ENCODE measurements at regions not wholly inside any gene's neighbourhood (a gene's known extent, or its start where the extent isn't known, plus 50 kb on each side); places are given as distances from the start of the nearest gene placed in this dataset.
"Not testable (repeated sequence)": the region's sequence is repeated elsewhere in the genome, so short reads cannot be mapped to it uniquely, and the experiment has no call there.

DNA sequence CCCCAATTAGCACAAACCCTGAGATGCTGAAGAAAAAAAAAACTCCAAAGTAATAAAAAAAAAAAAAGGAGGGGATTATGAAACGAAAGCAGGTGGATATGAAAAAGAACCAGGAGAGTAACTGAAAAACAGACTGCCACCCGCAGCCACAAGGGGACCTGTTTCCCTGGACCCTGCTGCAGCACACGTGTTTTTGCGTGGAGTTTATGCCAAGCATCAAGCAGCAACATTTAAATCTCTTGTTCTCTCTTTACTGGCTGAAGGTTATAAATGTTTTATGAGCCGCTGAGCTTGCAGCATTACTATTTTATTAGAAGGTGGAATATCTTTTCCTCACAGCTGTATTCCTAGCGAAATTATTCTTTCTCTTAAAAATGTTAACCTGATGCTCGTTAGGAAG lies 131.6 kb upstream of the OLIG3 start:
- Histone ChIP-seq H3K9me3 (ENCODE audit: control insufficient read depth in 4 of 4, low read length in 3 of 4) (no peaks in the 10 kb centered on the region), H3K27me3 (ENCODE audit: control insufficient read depth in 4 of 4, insufficient read depth in 4 of 4, low read length in 3 of 4) (no peaks in the 10 kb centered on the region), H3K27ac (ENCODE audit: low read depth in 1 of 2, low read length in 2 of 2) (no peak overlapping the region), H3K9ac (ENCODE audit: low read depth in 1 of 2, low read length in 2 of 2) (no peak overlapping the region), H3K4me3 (ENCODE audit: low read depth in 1 of 3, low read length in 3 of 3) (no peak overlapping the region), H3K4me1 (ENCODE audit: control insufficient read depth in 4 of 4, insufficient read depth in 4 of 4, low read length in 3 of 4) (no peaks in the 10 kb centered on the region), H3K36me3 (ENCODE audit: control insufficient read depth in 4 of 4, insufficient read depth in 3 of 4, low read depth in 1 of 4, low read length in 3 of 4) (no peaks in the 10 kb centered on the region)
- WGBS: 76% methylated on average over 7 of the region's 7 CpGs
- TF ChIP-seq JUND (IDR thresholded peaks at IDR 0.05): no peak
- DNase-seq (ENCODE audit: low spot score): no peak

DNA sequence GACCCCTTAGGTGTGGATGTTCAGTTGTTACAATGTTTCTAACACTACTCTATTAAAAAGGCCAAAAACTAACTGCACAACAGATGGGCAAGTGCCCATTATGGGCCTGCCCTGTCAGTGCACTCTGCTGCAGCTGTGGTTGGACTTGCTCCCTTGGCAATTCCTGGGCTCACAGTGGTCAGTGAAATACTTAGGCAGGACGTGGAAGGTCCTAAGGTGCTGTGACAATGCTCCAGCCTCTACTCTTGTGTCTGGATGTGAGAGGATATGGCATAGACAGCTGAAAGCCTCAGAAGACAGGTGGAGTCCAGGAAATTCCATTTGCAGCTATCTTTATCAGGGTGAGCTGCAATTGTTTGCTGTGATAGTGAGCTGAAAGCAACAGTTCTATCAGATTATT lies 136.5 kb upstream of the OLIG3 start:
- TF ChIP-seq GABPA (IDR thresholded peaks at IDR 0.05 in 1 of 2, conservative IDR thresholded peaks at IDR 0.05 in 1 of 2): no peak
- no peak for TF ChIP-seq RAD21 (IDR thresholded peaks at IDR 0.05)
- TF ChIP-seq, protein P1, sequence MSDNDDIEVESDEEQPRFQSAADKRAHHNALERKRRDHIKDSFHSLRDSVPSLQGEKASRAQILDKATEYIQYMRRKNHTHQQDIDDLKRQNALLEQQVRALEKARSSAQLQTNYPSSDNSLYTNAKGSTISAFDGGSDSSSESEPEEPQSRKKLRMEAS (IDR thresholded peaks at IDR 0.05): no peak
- TF ChIP-seq FOXA1 (IDR thresholded peaks at IDR 0.05): no peak
- TF ChIP-seq EGR1 (IDR thresholded peaks at IDR 0.05; ENCODE audit: low read depth in 2 of 2): no peak
- TF ChIP-seq SP1 (IDR thresholded peaks at IDR 0.05): no peak
- no peak for TF ChIP-seq RXRA (IDR thresholded peaks at IDR 0.05)
- TF ChIP-seq NR2F2 (IDR thresholded peaks at IDR 0.05): no peak
- TF ChIP-seq, protein P2, sequence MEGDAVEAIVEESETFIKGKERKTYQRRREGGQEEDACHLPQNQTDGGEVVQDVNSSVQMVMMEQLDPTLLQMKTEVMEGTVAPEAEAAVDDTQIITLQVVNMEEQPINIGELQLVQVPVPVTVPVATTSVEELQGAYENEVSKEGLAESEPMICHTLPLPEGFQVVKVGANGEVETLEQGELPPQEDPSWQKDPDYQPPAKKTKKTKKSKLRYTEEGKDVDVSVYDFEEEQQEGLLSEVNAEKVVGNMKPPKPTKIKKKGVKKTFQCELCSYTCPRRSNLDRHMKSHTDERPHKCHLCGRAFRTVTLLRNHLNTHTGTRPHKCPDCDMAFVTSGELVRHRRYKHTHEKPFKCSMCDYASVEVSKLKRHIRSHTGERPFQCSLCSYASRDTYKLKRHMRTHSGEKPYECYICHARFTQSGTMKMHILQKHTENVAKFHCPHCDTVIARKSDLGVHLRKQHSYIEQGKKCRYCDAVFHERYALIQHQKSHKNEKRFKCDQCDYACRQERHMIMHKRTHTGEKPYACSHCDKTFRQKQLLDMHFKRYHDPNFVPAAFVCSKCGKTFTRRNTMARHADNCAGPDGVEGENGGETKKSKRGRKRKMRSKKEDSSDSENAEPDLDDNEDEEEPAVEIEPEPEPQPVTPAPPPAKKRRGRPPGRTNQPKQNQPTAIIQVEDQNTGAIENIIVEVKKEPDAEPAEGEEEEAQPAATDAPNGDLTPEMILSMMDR (IDR thresholded peaks at IDR 0.05; ENCODE audit: low read depth, low read length, missing input control): no peak
- TF ChIP-seq YY1 (IDR thresholded peaks at IDR 0.05): no peak
- no peak for TF ChIP-seq HNF4G (IDR thresholded peaks at IDR 0.05)
- no peak for TF ChIP-seq TAF1 (conservative IDR thresholded peaks at IDR 0.05)
- no peak for TF ChIP-seq HNF4A (conservative IDR thresholded peaks at IDR 0.05)
- H3K27me3 ChIP-seq (ENCODE audit: control insufficient read depth in 4 of 4, insufficient read depth in 4 of 4, low read length in 3 of 4): no peaks in the 10 kb centered on the region
- no peak overlapping the region for H3K4me3 ChIP-seq (ENCODE audit: low read depth in 1 of 3, low read length in 3 of 3)
- no peaks in the 10 kb centered on the region for H3K4me1 ChIP-seq (ENCODE audit: control insufficient read depth in 4 of 4, insufficient read depth in 4 of 4, low read length in 3 of 4)
- H3K36me3 ChIP-seq (ENCODE audit: control insufficient read depth in 4 of 4, insufficient read depth in 3 of 4, low read depth in 1 of 4, low read length in 3 of 4): no peaks in the 10 kb centered on the region
- H3K27ac ChIP-seq (ENCODE audit: low read depth in 1 of 2, low read length in 2 of 2): no peak overlapping the region
- no peaks in the 10 kb centered on the region for H3K9me3 ChIP-seq (ENCODE audit: control insufficient read depth in 4 of 4, low read length in 3 of 4)
- no peak overlapping the region for H3K9ac ChIP-seq (ENCODE audit: low read depth in 1 of 2, low read length in 2 of 2)
- 63% methylated on average over 1 of the region's 1 CpG for WGBS
- no peak for DNase-seq (ENCODE audit: low spot score)

DNA sequence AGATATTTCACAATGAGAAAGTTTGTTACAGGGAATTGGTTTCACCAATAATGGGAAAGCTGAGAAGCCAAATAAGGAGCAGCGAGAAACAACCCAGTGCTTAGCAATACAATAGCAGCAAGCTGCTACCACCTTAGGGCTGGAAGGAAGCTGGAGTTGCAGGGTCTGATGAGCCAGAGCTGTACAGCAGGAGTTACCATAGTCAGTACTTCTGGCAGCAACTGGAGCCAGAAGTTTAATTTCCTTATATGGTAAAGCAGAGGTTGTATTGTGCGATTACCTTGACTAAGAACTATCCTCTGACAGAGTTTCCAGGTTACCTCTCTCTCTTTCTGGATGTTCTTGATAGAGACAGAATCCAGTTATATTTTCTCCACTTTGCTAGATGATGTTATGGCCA lies 137.1 kb upstream of the OLIG3 start:
- 91% methylated on average over 2 of the region's 2 CpGs for WGBS
- H3K4me1 ChIP-seq (ENCODE audit: control insufficient read depth in 4 of 4, insufficient read depth in 4 of 4, low read length in 3 of 4): no peaks in the 10 kb centered on the region
- no peaks in the 10 kb centered on the region for H3K9me3 ChIP-seq (ENCODE audit: control insufficient read depth in 4 of 4, low read length in 3 of 4)
- no peaks in the 10 kb centered on the region for H3K36me3 ChIP-seq (ENCODE audit: control insufficient read depth in 4 of 4, insufficient read depth in 3 of 4, low read depth in 1 of 4, low read length in 3 of 4)
- TF ChIP-seq RAD21 (IDR thresholded peaks at IDR 0.05): no peak
- H3K4me3 ChIP-seq (ENCODE audit: low read depth in 1 of 3, low read length in 3 of 3): no peak overlapping the region
- no peak overlapping the region for H3K9ac ChIP-seq (ENCODE audit: low read depth in 1 of 2, low read length in 2 of 2)
- no peak overlapping the region for H3K27ac ChIP-seq (ENCODE audit: low read depth in 1 of 2, low read length in 2 of 2)
- no peak for DNase-seq (ENCODE audit: low spot score)
- H3K27me3 ChIP-seq (ENCODE audit: control insufficient read depth in 4 of 4, insufficient read depth in 4 of 4, low read length in 3 of 4): no peaks in the 10 kb centered on the region

DNA sequence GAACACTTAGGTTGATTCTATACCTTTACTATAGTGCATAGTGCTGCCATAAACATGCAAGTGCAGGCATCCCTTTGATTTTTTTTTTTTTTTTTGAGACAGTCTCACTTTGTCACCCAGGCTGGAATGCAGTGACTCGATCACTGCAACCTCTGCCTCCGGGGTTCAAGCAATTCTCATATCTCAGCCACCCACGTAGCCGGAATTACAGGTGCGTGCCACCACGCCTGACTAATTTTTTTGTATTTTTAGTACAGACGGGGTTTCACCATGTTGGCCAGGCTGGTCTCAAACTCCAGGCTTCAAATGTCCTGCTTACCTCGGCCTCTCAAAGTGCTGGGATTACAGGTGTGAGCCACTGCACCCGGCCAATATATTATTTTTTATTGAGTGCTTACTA lies 140.0 kb upstream of the OLIG3 start:
- H3K9me3 ChIP-seq (ENCODE audit: control insufficient read depth in 4 of 4, low read length in 3 of 4); H3K4me3 ChIP-seq (ENCODE audit: low read depth in 1 of 3, low read length in 3 of 3); H3K27ac ChIP-seq (ENCODE audit: low read depth in 1 of 2, low read length in 2 of 2); DNase-seq (ENCODE audit: low spot score); H3K36me3 ChIP-seq (ENCODE audit: control insufficient read depth in 4 of 4, insufficient read depth in 3 of 4, low read depth in 1 of 4, low read length in 3 of 4); H3K9ac ChIP-seq (ENCODE audit: low read depth in 1 of 2, low read length in 2 of 2); H3K27me3 ChIP-seq (ENCODE audit: control insufficient read depth in 4 of 4, insufficient read depth in 4 of 4, low read length in 3 of 4); H3K4me1 ChIP-seq (ENCODE audit: control insufficient read depth in 4 of 4, insufficient read depth in 4 of 4, low read length in 3 of 4): not testable (repeated sequence)
- WGBS: 93% methylated on average over 9 of the region's 9 CpGs
